Gastrocnemius medialis (tissue), 4 donors: ENCODE measurements at regions not wholly inside any gene's neighbourhood (a gene's known extent, or its start where the extent isn't known, plus 50 kb on each side); places are given as distances from the start of the nearest gene placed in this dataset.

ENCODE experiments used
- ATAC-seq, 2 donors: fragments of 150-250 bp; one replicate each; pipeline ENCODE4 v1.9.1; 2016
- DNase-seq, 2 donors: peaks; one replicate each; pipeline ENCODE4 v3.0.0-alpha.2; 2019
- H3K27ac ChIP-seq, 4 donors: fragments of 200-600 bp; sonication (generic); 1 replicate in 1 of 4; 2 replicates in 3 of 4; pipeline ENCODE4 v1.5.1; 2016 to 2018; ENCODE audit warnings: mild to moderate bottlenecking in 2 of 4, moderate library complexity in 1 of 4
- H3K27me3 ChIP-seq, 3 donors: fragments of 200-600 bp; sonication (generic) in 2 of 3; 1 replicate in 1 of 3; 2 replicates in 2 of 3; pipeline versions ENCODE4 v1.5.1 to v1.6.0; 2016 to 2019; ENCODE audit warnings: mild to moderate bottlenecking in 1 of 3, moderate library complexity in 1 of 3
- H3K36me3 ChIP-seq, 2 donors: fragments of 200-600 bp; sonication (generic) in 1 of 2; one replicate each; pipeline ENCODE4 v1.5.1; 2017 to 2018
- H3K4me1 ChIP-seq, 2 donors: fragments of 200-600 bp; sonication (generic) in 1 of 2; one replicate each; pipeline ENCODE4 v1.5.1; 2016 to 2017; ENCODE audit warnings: mild to moderate bottlenecking in 2 of 2
- H3K4me3 ChIP-seq, 4 donors: fragments of 200-600 bp; sonication (generic) in 3 of 4; 1 replicate in 1 of 4; 2 replicates in 3 of 4; pipeline ENCODE4 v1.5.1; 2016 to 2019; ENCODE audit warnings: mild to moderate bottlenecking in 2 of 4
- H3K9me3 ChIP-seq, 3 donors: fragments of 200-600 bp; sonication (generic) in 2 of 3; 1 replicate in 1 of 3; 2 replicates in 2 of 3; pipeline ENCODE4 v1.5.1; 2016 to 2019
- POLR2A ChIP-seq, 2 donors: fragments of 450-650 bp; IDR thresholded peaks; one replicate each; pipeline ENCODE4 v1.6.1; 2017; ENCODE audit warnings: antibody characterized with exemption in 2 of 2, mild to moderate bottlenecking in 2 of 2, moderate library complexity in 2 of 2
- in situ Hi-C, 4 donors: fragments of 200-750 bp; cut with MboI; loops; one replicate each; pipeline versions ENCODE4 v1.15.0 to v1.8.0; 2017; ENCODE audit warnings: low sequenced_read_pairs in 4 of 4
- intact Hi-C: fragments of 100-400 bp; cut with DNase I; formaldehyde crosslinking; loops from one replicate; pipeline ENCODE4 v1.15.1; 2023; ENCODE audit warnings: low total_unique reads
- TF ChIP-seq, protein P1 (sequence below), 5 experiments: fragments of 450-650 bp in 3 of 5; fragments of 200-600 bp in 2 of 5; sonication (generic) in 2 of 5; IDR thresholded peaks in 4 of 5; conservative IDR thresholded peaks in 1 of 5; 1 replicate in 4 of 5; 2 replicates in 1 of 5; pipeline ENCODE4 v1.5.1; 2016 to 2019; ENCODE audit warnings: antibody characterized with exemption in 5 of 5, mild to moderate bottlenecking in 3 of 5, moderate library complexity in 3 of 5

DNA sequence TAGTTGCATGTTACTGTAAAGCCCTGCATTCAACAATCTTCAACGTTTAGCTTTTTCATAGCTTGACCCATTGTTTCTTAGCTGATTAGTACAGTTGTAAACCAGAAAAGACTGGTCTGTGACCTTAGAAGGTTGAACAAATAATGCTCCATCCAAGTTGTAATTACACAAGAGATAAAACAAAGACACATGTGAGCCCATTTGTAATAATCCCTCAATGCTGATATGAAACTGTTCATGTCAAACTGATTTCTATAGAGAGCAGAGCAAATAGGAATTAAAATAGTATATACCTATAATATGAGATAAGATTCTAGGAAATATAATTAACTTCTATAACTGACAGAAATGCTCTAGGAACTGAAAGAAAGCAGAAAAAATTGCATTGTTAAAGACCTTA, 94.7 kb upstream of the SLC25A13 start:
- no peak overlapping the region for H3K27ac ChIP-seq
- no peaks in the 10 kb centered on the region for H3K9me3 ChIP-seq
- no peaks in the 10 kb centered on the region for H3K4me1 ChIP-seq
- in situ Hi-C loops (no loop called here), intact Hi-C loops (no loop called here)
- ATAC-seq (no peak), DNase-seq (no peak)
- no peaks in the 10 kb centered on the region for H3K27me3 ChIP-seq
- TF ChIP-seq, protein P1, sequence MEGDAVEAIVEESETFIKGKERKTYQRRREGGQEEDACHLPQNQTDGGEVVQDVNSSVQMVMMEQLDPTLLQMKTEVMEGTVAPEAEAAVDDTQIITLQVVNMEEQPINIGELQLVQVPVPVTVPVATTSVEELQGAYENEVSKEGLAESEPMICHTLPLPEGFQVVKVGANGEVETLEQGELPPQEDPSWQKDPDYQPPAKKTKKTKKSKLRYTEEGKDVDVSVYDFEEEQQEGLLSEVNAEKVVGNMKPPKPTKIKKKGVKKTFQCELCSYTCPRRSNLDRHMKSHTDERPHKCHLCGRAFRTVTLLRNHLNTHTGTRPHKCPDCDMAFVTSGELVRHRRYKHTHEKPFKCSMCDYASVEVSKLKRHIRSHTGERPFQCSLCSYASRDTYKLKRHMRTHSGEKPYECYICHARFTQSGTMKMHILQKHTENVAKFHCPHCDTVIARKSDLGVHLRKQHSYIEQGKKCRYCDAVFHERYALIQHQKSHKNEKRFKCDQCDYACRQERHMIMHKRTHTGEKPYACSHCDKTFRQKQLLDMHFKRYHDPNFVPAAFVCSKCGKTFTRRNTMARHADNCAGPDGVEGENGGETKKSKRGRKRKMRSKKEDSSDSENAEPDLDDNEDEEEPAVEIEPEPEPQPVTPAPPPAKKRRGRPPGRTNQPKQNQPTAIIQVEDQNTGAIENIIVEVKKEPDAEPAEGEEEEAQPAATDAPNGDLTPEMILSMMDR (IDR thresholded peaks at IDR 0.05 in 4 of 5, conservative IDR thresholded peaks at IDR 0.05 in 1 of 5), result no peak
- no peak for TF ChIP-seq POLR2A (IDR thresholded peaks at IDR 0.05)
- no peaks in the 10 kb centered on the region for H3K36me3 ChIP-seq
- no peak overlapping the region for H3K4me3 ChIP-seq

GRCh38 chr7:96416116-96416515, 94.2 kb upstream of the SLC25A13 start:
- in situ Hi-C loops, result no loop called here
- intact Hi-C loops, result no loop called here

DNA sequence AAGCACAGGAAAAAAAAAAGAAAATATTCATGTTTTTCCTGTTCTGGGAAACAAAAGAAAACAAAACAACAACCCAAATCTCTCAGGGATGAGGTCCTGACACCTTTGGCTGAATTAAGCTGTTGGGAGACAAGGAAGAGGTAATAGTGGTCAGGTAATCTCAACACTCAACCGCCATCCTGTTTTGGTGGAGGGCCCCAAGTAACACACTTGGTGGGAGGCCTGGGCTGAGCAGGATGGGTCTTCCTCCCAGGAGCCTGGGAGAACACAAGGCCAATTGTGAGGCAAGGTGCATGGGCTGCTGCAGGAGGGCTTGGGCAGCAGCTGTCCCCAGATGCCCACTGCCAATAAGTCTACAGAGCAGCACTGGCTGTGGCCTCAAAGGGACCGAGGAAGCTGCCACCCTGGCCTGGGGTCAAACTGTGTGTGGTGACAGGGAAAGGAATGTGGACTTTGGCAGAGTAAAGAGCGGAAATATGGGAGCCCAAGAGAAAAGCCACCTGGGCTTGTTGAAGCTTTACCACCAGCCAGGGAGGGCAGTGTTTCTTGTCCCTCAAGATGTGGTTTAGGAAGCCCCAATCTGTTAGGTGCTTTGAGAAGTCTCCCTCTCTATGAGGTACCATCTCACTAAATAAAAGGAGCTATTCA, 93.5 kb upstream of the SLC25A13 start:
- in situ Hi-C loops, result no loop called here
- intact Hi-C loops, result no loop called here

More at GRCh38 chr7:96416116-96416515, 94.2 kb upstream of the SLC25A13 start:
- ATAC-seq, result no peak
- DNase-seq, result no peak
- Histone ChIP-seq H3K36me3 (no peaks in the 10 kb centered on the region), H3K4me1 (peaks cover 0 to 5% of the 10 kb centered on the region in 2 donors), H3K27me3 (no peaks in the 10 kb centered on the region), H3K27ac (no peak overlapping the region), H3K9me3 (no peaks in the 10 kb centered on the region), H3K4me3 (no peak overlapping the region)
- no peak for TF ChIP-seq POLR2A (IDR thresholded peaks at IDR 0.05)
- TF ChIP-seq, protein P1 (IDR thresholded peaks at IDR 0.05 in 4 of 5, conservative IDR thresholded peaks at IDR 0.05 in 1 of 5), result no peak

GRCh38 chr7:96414931-96415292, 93.0 kb upstream of the SLC25A13 start:
- H3K36me3 ChIP-seq, result no peaks in the 10 kb centered on the region
- ATAC-seq, result no peak
- no peaks in the 10 kb centered on the region for H3K9me3 ChIP-seq
- TF ChIP-seq POLR2A (IDR thresholded peaks at IDR 0.05), result no peak
- TF ChIP-seq, protein P1 (IDR thresholded peaks at IDR 0.05 in 4 of 5, conservative IDR thresholded peaks at IDR 0.05 in 1 of 5), result peak in 3 of 5 experiments; percentile 13 to 43 (median 29)
- no peak overlapping the region for H3K27ac ChIP-seq
- no peaks in the 10 kb centered on the region for H3K27me3 ChIP-seq
- intact Hi-C loops (no loop called here), in situ Hi-C loops (no loop called here)
- no peak overlapping the region for H3K4me3 ChIP-seq
- peaks cover 0 to 17% of the 10 kb centered on the region in 2 donors for H3K4me1 ChIP-seq
- DNase-seq, result no peak

More for the DNA sequence above, 93.5 kb upstream of the SLC25A13 start:
- peaks cover 0 to 12% of the 10 kb centered on the region in 2 donors for H3K4me1 ChIP-seq
- H3K36me3 ChIP-seq, result no peaks in the 10 kb centered on the region
- H3K27ac ChIP-seq, result no peak overlapping the region
- no peaks in the 10 kb centered on the region for H3K9me3 ChIP-seq
- TF ChIP-seq POLR2A (IDR thresholded peaks at IDR 0.05), result no peak
- TF ChIP-seq, protein P1 (IDR thresholded peaks at IDR 0.05 in 4 of 5, conservative IDR thresholded peaks at IDR 0.05 in 1 of 5), result no peak
- DNase-seq (no peak), ATAC-seq (no peak)
- H3K4me3 ChIP-seq, result no peak overlapping the region
- H3K27me3 ChIP-seq, result no peaks in the 10 kb centered on the region
